ENCODE measurements at regions not wholly inside any gene's neighbourhood (a gene's known extent, or its start where the extent isn't known, plus 50 kb on each side); places are given as distances from the start of the nearest gene placed in this dataset.

DNA sequence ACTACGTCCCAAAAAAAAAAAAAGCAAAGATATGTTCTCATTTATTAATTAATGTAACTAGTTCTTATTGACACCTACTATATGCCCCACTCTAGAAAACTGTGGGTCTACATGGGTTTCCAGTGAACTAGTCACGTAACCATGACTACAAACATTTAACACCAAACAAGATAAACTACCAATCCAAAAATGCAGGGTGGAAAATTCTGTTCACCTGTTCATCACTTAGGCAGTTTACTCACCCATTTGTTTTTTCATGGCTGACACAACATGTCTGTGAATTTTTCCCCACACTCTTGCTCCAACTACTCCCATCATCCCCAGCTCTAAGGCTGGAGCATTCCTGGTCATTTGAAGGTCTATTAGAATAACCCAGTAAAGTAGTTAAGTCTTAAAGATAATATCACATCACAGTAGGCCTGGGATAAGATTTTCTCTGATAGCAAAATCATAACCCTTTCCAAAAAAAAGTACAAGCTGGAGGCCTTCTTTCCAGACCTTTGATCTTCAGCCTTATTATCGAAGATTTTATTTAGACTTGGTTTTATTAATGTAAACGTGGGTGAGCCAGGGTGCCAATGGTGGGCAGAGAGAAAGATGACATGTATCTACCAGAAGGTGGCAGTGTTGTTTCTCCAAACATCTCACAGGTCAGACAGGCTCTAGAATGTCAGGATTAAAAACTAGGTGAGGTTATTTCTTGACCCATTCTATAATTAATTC lies 61.6 kb upstream of the DAAM1 start:
- peak; percentile 73 for DNase-seq
- H2AFZ ChIP-seq (ENCODE audit: insufficient read depth, low read depth, low read length, poor library complexity, severe bottlenecking): no peak overlapping the region

DNA sequence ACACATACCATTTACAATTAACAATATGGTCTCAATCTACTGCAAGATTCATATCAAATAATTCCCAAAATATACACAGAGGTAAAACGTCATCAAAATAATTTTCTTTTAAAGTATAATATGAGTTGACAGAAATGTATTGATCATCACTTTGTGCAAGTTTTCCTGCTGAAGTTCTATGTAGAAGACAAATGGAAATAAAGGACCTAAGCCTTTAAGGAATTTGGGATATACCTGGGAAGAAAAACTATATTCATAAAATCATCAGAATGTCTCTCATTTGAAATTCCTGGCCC lies 61.1 kb upstream of the DAAM1 start:
- Histone ChIP-seq H3K4me2 (replicated peaks; ENCODE audit: low read depth, low read length, poor library complexity, severe bottlenecking) (no peak overlapping the region), H4K20me1 (ENCODE audit: control insufficient read depth, insufficient read depth, low read length, poor library complexity, severe bottlenecking) (no peaks in the 10 kb centered on the region), H3K4me1 (ENCODE audit: control insufficient read depth in 2 of 2, insufficient read depth in 2 of 2, low read length in 2 of 2) (no peaks in the 10 kb centered on the region), H3K9me3 (ENCODE audit: control extremely low read depth in 1 of 3, control insufficient read depth in 2 of 3, insufficient read depth in 1 of 3, low read length in 2 of 3) (no peaks in the 10 kb centered on the region), H3K27ac (ENCODE audit: low read length in 2 of 2) (no peak overlapping the region), H3K4me3 (ENCODE audit: control extremely low read depth in 1 of 5, extremely low read depth in 1 of 5, insufficient read depth in 1 of 5, low read depth in 2 of 5, low read length in 4 of 5) (no peak overlapping the region), H3K9ac (ENCODE audit: low read length) (no peak overlapping the region), H3K36me3 (replicated peaks in 1 of 2; ENCODE audit: control extremely low read depth in 1 of 2, control insufficient read depth in 1 of 2, extremely low read depth in 1 of 2, insufficient read depth in 2 of 2, low read length in 1 of 2) (no peaks in the 10 kb centered on the region), H3K79me2 (ENCODE audit: control insufficient read depth, insufficient read depth, low read length) (no peaks in the 10 kb centered on the region), H3K27me3 (replicated peaks in 1 of 4; ENCODE audit: control extremely low read depth in 1 of 4, control insufficient read depth in 3 of 4, insufficient read depth in 4 of 4, low read length in 3 of 4) (peaks cover 0 to 4% (median 0%) of the 10 kb centered on the region in 4 experiments), H2AFZ (ENCODE audit: insufficient read depth, low read depth, low read length, poor library complexity, severe bottlenecking) (no peak overlapping the region)
- Mint-ChIP-seq H3K27ac (no peak overlapping the region), H3K27me3 (peaks cover 6% of the 10 kb centered on the region), H3K4me1 (peaks cover 3% of the 10 kb centered on the region), H3K9me3 (ENCODE audit: insufficient read depth) (no peaks in the 10 kb centered on the region), H3K4me3 (no peak overlapping the region)
- DNase-seq (no peak), ATAC-seq (ENCODE audit: low read depth) (no peak)
- no CpG with 5 or more reads among the region's 1 CpG for WGBS (ENCODE audit: insufficient coverage)
- CTCF ChIA-PET: interaction anchor here (0.8 to 6.3 kb wide), 9 partner anchors 61 to 626 kb away, joined by 3 to 76 read pairs (median 5); partner anchors contain the start of gene DAAM1
- intact Hi-C loops (cut with micrococcal nuclease): loop anchor here (1.0 kb wide), 3 partner anchors 61 to 1057 kb away; partner anchors contain the start of gene DAAM1
- TF ChIP-seq, protein P1, sequence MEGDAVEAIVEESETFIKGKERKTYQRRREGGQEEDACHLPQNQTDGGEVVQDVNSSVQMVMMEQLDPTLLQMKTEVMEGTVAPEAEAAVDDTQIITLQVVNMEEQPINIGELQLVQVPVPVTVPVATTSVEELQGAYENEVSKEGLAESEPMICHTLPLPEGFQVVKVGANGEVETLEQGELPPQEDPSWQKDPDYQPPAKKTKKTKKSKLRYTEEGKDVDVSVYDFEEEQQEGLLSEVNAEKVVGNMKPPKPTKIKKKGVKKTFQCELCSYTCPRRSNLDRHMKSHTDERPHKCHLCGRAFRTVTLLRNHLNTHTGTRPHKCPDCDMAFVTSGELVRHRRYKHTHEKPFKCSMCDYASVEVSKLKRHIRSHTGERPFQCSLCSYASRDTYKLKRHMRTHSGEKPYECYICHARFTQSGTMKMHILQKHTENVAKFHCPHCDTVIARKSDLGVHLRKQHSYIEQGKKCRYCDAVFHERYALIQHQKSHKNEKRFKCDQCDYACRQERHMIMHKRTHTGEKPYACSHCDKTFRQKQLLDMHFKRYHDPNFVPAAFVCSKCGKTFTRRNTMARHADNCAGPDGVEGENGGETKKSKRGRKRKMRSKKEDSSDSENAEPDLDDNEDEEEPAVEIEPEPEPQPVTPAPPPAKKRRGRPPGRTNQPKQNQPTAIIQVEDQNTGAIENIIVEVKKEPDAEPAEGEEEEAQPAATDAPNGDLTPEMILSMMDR (IDR thresholded peaks at IDR 0.05): peak; percentile 60
- no peak for TF ChIP-seq EZH2 (IDR thresholded peaks at IDR 0.05; ENCODE audit: borderline replicate concordance, insufficient read depth, low read depth, low read length, poor library complexity, severe bottlenecking)
- POLR2A ChIA-PET: no interaction called here

More for the DNA sequence above, 61.6 kb upstream of the DAAM1 start:
- H3K9ac ChIP-seq (ENCODE audit: low read length): no peak overlapping the region
- H3K4me1 Mint-ChIP-seq: peaks cover 3% of the 10 kb centered on the region
- H3K4me1 ChIP-seq (ENCODE audit: control insufficient read depth in 2 of 2, insufficient read depth in 2 of 2, low read length in 2 of 2): no peaks in the 10 kb centered on the region
- no peak overlapping the region for H3K4me3 Mint-ChIP-seq
- H3K27ac ChIP-seq (ENCODE audit: low read length in 2 of 2): no peak overlapping the region
- H3K4me2 ChIP-seq (replicated peaks; ENCODE audit: low read depth, low read length, poor library complexity, severe bottlenecking): no peak overlapping the region
- no peaks in the 10 kb centered on the region for H3K9me3 ChIP-seq (ENCODE audit: control extremely low read depth in 1 of 3, control insufficient read depth in 2 of 3, insufficient read depth in 1 of 3, low read length in 2 of 3)
- peaks cover 8% of the 10 kb centered on the region for H3K27me3 Mint-ChIP-seq
- peaks cover 0 to 4% (median 1%) of the 10 kb centered on the region in 4 experiments for H3K27me3 ChIP-seq (replicated peaks in 1 of 4; ENCODE audit: control extremely low read depth in 1 of 4, control insufficient read depth in 3 of 4, insufficient read depth in 4 of 4, low read length in 3 of 4)
- WGBS (ENCODE audit: insufficient coverage): 33% methylated on average over 3 of the region's 4 CpGs
- H3K9me3 Mint-ChIP-seq (ENCODE audit: insufficient read depth): no peaks in the 10 kb centered on the region
- no peaks in the 10 kb centered on the region for H4K20me1 ChIP-seq (ENCODE audit: control insufficient read depth, insufficient read depth, low read length, poor library complexity, severe bottlenecking)
- H3K4me3 ChIP-seq (ENCODE audit: control extremely low read depth in 1 of 5, extremely low read depth in 1 of 5, insufficient read depth in 1 of 5, low read depth in 2 of 5, low read length in 4 of 5): no peak overlapping the region
- no peak overlapping the region for H3K27ac Mint-ChIP-seq
- TF ChIP-seq, protein P1 (IDR thresholded peaks at IDR 0.05): peak; percentile 94
- TF ChIP-seq EZH2 (IDR thresholded peaks at IDR 0.05; ENCODE audit: borderline replicate concordance, insufficient read depth, low read depth, low read length, poor library complexity, severe bottlenecking): no peak
- ATAC-seq (ENCODE audit: low read depth): peak; percentile 80
- no peaks in the 10 kb centered on the region for H3K79me2 ChIP-seq (ENCODE audit: control insufficient read depth, insufficient read depth, low read length)
- POLR2A ChIA-PET: no interaction called here
- CTCF ChIA-PET: interaction anchor here (0.7 to 6.3 kb wide), 15 partner anchors 11 to 1057 kb away, joined by 3 to 76 read pairs (median 4); partner anchors contain the start of genes CCDC175 and DAAM1
- intact Hi-C loops (cut with micrococcal nuclease): loop anchor here (1.0 kb wide), 3 partner anchors 61 to 1057 kb away; partner anchors contain the start of gene DAAM1
- no peaks in the 10 kb centered on the region for H3K36me3 ChIP-seq (replicated peaks in 1 of 2; ENCODE audit: control extremely low read depth in 1 of 2, control insufficient read depth in 1 of 2, extremely low read depth in 1 of 2, insufficient read depth in 2 of 2, low read length in 1 of 2)

Data from B cell (primary cell).